HG03097 (cell line): ENCODE measurements at regions not wholly inside any gene's neighbourhood (a gene's known extent, or its start where the extent isn't known, plus 50 kb on each side); places are given as distances from the start of the nearest gene placed in this dataset.
"Not testable (repeated sequence)": the region's sequence is repeated elsewhere in the genome, so short reads cannot be mapped to it uniquely, and the experiment has no call there.

ENCODE experiments used
- ATAC-seq: cut with Tn5 transposase; IDR thresholded peaks from one replicate; pipeline ENCODE4 v1.9.1; 2021; ENCODE audit not compliant: unreplicated experiment, low FRiP score

DNA sequence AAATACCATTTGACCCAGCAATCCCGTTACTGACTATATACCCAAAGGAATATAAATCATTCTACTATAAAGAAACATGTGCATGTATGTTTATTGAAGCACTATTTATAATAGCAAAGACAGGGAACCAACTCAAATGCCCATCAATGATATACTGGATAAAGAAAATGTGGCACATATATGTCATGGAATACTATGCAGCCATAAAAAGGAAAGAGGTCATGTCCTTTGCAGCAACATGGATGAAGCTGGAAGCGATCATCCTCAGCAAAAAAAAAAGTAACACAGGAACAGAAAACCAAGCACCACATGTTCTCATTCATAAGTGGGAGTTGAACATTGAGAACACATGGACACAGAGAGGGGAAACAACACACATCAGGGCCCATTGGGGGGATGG lies 99.9 kb upstream of the THUMPD2 start:
- ATAC-seq = not testable (repeated sequence)

DNA sequence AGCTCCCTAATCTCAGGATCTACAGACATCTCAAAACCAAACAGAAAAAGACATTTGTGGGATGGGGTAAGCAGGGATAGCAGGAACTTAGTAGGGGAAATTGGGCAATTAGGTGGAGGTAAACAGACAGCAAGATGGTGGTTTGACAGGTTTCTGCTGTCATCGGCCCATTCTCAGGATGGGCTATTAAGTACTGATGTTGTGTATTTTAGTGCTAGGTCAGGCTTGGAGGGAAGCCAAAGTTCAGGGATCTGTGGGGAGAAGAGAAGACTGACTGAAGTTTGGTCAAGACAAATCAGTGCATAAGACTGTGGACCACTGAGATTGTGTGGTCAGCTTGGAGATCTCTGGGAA lies 96.8 kb upstream of the THUMPD2 start:
- ATAC-seq = no peak

DNA sequence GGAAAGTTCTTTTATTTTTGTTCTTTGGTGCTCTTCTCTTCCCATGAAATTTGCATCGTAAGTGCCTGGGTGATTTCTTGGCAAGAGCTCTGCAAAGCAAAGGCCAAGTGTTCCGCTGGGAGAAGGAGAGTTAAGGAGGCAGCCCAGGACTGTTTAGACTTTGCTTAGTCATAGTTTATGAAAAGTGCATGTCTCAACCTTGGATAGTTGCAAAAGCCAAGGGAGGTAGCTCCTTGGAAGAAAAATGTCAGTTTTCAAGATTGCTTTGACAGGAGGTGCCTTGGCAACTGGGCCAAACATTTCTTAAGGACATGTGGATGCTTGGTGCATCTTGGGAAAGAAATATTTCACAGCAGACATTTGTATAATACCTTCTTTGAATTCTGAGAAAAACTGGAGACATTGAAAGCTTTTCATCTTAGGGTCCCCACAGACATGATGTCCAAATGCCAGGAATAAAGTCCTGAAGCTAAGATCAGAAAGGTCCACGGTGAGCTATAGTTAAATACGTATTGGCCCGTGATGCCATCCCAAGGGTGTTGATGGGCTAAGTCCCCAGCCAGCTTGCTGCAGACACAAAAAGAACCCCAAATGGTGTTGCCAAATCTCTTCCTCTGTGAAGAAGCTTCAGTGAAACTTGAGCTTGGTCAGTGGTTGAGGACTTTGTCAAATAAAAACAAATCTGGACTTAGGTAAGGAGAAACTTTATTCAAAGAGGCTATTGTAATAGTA lies 96.3 kb upstream of the THUMPD2 start:
- no peak for ATAC-seq

DNA sequence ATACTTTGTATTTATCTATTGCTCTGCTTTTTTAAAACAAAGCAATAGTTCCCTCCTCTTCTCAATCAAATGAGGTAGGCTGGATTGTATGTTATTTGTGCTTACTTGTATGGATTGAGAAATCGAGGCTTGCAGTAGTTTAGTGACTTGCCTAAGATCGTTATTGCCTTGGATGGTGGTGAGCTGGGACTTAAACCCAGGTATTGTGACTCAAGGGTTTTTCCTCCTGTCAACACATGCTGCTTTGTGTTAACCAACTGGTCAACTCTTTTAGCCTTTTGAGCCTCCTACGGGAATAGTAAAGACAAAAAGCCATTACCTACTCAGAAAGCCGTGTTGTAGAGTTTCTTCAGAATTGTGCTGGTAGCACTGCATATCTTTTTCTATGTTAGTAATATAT lies 95.2 kb upstream of the THUMPD2 start:
- ATAC-seq = no peak

DNA sequence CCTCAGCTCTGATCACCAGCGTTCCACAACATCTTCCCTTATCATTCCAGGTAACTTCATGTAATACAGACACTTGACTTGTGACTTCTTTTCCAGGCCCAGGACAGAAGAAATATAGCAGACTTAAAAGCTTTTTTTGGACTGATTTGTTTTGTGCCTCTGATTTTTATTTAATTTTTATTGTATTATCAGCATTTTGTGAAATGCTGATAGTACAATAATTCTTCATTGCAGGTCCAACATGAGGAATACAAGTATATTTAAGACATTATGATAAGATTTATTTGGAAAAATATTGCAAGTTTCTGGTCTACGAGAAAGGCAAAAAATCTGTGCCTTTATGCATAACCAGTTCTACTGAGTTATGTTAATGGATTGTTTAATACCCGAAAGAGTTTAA lies 94.5 kb upstream of the THUMPD2 start:
- no peak for ATAC-seq

DNA sequence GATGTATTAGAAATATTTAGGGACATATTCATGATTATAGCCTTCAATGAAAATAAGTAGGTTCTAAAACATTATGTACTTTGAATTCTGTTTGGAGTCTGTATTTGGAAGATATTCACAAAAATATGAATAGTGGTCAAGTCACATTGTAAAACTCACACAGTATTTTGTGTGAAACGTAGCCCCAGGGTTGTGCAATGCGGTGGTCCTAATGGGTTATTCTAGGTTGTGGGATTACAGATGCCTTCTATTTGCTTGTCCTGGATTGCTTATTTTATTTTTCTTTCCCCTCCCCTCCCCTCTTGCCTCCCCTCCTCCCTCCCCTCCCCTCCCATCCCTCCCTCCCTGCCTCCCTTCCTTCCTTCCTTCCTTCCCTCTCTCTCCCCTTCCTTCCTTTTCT lies 93.7 kb upstream of the THUMPD2 start:
- no peak for ATAC-seq

DNA sequence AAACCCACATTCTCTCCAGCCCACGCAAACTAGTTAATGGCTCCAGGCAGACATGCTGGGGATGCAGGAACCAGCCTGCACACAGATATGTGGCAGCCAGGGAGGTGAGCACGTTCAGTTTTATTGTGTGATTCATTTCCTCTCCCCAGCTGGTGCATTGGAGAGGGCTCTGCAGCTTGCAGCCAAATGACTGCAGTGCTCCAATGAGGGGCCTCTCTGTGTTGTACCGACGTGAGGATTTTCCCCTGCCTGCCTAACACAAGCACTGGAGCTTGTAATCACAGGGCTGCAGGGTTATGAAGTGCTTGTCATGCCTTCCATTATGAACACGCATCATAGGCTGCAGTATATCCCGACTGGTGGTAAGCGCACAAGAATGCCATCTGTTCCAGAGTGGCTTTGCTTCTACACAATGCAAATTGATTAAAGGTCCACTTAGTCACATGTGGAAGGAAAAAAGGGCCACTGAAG lies 92.3 kb upstream of the THUMPD2 start:
- ATAC-seq = no peak

DNA sequence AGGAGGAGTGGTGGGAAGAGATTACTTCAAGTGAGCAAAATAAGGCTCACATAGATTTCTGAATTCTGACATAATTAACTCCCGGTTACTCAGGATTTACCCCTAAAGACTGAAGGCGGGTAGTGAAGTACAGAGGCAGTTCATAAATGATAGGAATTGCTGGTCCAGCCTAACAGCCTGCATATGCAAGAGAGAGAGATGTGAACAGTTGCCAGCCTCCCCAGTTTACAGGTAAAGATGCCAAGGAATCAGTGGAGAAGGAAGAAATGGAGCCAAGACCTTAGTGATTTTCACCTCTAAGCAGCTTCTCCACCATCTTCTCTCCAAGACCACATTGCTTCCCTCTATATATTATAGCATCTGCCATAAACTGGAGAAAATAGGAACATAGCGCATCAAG lies 91.8 kb upstream of the THUMPD2 start:
- ATAC-seq = no peak

DNA sequence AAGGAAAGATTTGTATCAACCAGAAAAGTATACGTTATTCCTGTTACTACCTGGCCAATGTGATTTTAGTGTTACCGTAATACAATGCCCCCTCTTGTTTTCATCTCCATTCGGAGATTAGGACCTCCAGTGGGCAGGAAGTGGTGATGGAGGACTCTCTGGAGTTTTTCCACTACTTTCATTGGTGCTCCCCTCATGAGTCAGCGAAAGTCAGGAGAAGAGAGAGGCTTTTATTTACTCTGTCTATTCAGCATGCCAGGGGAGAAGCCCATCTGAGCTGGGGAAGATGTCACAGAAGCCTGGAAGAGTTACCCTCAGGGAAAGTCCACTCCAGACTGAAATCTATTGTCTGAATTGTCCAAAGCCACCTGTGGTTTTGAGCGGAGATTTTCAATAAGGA lies 88.2 kb upstream of the THUMPD2 start:
- ATAC-seq = no peak

DNA sequence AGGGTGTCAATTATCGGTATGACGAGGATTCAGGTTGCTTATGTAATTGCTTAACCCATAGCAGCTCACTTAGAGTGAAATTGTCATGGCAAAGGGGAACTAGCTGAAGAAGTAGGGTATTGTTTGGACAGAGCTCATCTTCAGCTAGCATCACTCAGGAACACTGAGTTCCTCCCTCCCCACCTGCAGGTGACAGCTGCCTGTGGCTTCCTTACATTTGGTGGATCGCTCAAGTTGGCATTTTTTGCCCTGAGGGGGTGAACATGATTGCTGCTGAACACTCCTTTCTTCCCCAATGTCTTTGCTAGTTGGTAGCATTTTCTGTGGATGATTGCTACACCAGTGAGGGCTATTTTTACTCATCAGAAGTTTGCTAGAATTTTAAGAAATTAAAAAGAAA lies 86.7 kb upstream of the THUMPD2 start:
- no peak for ATAC-seq

DNA sequence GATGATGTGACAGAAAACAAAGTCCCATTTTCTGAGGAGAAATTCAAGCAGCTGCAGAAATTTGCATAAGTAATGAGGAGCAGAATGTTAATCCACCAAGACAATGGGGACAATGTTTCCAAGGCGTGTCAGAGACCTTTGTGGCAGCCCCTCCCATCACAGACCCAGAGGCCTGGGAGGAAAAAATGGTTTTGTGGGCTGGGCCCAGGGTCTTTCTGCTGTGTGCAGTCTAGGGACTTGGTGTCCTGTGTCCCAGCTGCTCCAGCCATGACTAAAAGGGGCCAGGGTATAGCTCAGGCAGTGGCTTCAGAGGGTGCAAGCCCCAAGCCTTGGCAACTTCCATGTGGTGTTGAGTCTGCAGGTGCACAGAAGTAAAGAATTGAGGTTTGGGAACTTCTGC lies 84.6 kb upstream of the THUMPD2 start:
- ATAC-seq = not testable (repeated sequence)

DNA sequence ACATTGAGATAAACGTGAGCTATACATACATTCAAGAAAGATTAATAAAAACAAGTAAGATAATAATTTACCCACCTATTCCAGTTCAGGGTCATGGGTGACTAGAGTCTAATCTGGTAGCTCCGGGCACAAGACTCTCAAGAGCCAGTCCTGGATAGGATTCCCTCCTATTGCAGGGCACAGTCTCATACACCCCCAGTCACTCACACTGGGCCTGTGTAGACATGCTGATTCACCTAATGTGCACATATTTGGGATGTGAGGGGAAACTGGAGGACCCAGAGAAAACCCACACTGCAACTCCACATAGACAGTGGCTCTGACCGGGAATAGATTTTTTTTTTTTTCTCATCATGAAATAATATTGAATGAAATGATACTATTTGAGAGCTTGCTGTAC lies 81.5 kb upstream of the THUMPD2 start:
- ATAC-seq = no peak

DNA sequence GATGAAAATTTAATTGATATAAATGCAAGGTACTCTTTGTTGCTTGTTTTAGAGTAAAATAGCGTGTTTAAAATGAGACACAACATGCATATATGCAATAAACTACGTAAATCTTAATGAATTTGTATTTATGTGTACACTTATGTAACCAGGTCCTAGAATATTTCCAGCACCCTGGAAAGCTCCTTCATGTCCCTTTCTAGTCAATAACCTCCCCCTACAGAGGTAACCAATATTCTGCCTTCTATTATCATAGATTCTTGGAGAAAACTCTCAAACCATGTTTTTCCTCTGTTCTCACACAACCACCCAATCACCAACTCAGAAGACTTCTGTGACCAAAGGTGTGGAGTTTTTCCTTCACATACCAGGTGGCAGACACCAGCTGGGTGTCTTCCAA lies 79.6 kb upstream of the THUMPD2 start:
- no peak for ATAC-seq

DNA sequence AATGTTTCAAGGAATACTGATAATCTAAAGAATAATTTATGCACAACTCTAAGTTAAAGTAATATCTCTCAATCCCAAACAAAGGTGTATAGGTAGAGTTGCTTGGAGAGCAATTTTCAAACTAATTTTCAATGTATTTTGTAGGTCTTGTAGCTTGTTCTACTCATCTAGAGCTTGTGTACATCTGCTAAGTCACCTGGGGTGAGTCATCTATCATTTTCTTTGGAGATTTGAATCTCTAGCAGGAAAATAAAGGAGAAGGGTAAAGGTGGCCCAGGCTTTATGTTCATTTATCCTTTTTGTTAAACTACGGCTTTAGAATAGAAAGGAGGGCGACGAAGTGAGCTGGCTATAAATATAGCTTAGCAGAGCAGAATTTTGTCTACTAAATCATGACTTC lies 76.8 kb upstream of the THUMPD2 start:
- ATAC-seq = no peak

DNA sequence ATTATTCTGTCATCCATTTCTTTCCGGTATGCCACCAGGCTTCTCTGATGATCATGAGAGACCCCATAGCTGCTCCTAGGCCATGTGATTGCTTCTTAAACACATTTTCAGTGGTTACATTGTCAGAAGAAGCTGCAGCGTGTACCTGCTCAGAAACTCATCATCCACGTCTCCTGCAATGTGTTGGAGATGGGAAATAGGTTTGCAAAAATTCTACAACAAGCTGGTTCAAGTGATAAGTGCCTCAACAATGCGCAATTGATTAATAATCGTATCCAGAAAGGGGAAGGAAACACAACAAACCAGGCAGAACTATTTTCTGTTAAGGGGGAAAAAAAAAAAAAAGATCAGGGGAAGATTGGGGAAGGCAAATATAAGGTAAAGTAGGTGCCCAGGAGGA lies 75.7 kb upstream of the THUMPD2 start:
- no peak for ATAC-seq

DNA sequence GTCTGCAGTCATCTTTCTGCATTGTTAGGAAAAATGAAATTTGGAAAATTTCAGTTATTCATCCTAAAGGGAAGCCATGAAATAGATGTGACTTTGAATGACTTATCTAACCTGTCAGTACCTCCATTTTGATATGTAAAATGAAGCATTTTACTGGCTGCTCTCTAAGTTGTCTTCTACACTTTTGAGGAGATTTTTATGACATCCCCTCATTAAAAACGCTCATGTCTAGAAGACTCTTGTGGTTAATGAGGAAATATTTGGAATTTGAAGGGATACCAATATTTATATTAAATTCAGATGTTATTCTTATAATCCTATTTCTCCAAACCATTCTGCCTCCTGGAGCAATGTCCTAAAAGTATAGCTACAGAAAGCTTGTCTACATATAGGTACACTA lies 73.8 kb upstream of the THUMPD2 start:
- ATAC-seq = no peak

DNA sequence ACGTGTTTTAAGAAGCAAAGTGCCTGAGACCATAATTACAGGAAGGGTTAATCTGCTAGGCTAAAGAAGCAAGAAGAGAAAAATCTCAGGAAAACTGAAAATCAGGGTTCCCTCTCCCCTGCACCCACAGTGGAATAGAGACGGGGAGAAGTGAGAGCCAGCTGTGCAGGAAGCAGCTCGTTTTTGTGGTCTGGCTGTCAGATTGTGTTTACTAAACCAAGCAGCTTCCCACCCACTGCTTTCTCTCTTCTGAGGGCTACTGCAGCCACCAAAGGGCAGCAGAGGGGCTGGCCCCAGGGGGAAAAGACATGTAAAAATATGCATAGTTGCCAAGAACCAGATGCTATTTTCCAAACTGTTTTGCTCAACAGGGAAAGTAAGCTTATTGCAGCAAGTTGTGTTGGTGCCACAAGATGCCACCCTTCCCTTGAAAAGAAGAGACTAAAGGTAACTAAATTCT lies 72.6 kb upstream of the THUMPD2 start:
- peak; percentile 80 for ATAC-seq

DNA sequence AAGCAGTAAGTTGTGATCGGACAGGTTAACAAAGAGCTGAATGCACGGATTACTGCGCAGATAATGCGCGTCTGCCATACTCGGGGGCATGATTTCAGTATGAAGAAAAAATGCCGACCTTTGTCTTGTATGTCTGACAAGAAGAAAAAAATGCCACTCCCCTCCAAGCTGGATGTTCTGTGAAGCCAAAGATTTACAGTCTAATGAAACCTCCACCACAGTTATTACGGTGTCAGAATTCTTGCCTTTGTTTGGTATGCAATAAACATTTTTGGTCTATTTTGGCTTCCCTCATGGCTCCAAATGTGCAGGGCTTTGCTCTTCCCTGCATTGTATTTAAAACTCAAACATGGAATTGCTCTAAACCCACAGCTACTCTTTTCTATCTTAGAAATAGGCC lies 72.2 kb upstream of the THUMPD2 start:
- peak; percentile 21 for ATAC-seq

DNA sequence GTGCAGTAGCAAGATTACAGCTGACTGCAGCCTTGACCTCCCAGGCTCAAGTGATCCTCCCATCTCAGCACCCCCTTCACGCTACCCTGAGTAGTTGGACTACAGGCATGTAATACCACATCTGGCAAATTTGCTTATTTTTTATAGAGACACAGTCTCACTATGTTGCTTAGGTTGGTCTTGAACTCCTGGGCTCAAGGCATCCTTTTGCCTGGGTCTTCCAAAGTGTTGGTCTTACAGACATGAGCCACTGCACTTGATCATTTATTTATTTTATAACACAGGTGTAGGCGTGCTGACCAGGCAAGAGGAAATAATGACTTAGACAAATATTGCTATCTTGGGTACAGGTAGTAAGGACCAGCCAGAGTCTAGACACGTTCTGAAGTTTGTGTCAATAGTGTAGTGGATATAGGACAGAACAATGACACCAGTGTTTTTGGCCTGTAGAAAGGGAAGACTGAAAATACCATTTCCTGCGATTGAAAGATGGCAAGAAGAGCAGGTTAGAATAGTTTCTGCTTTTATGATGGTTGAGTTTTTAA lies 71.0 kb upstream of the THUMPD2 start:
- no peak for ATAC-seq

DNA sequence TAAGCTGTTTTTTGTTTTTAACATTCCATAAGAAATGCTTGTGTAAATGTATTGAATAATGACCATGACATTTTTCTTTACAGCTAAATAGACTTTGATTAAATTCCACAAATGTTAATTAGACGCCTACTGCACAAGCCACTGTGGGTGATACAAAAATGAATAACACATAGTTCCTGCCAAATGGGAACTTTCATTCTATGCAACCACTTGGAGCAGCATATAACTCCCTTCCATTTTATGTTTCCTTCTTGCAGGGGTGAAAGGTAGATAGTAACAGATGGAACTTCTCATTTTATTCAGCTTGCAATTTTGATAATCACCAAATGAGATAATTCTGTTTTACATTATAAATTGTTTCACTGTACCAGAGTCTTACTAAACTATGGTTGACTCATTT lies 70.0 kb upstream of the THUMPD2 start:
- no peak for ATAC-seq

DNA sequence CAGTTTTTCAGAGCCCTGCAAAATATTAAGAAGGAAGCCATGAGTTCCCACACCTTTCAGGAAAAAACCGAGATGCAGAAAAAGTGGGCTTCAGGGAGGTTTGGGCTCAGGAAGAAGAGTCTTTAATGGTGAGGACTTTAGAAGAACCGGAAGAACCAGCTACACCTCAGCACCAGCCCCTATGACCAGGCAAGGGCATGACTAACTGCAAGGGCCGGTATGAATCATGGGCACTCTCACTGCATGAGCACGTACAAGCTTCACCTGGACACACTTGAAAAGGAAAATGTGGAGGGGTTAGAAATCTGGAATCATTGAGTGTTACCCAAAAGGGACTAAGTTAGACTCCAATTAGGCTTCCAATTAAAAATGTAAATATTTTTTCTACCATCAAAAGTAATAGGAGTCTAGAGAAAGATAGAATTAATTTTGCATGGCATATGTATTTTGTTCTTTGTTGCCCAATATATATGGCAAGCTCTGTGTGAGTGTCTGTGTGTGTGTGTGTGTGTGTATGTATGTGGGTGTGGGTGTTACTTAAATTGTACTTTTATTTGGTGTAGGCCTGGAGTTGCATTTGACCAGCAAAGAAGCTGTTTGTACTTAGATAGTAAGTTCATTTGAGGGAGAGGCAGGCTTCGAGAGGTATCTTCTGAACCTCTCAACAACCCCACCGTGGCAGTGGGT lies 66.5 kb upstream of the THUMPD2 start:
- no peak for ATAC-seq

DNA sequence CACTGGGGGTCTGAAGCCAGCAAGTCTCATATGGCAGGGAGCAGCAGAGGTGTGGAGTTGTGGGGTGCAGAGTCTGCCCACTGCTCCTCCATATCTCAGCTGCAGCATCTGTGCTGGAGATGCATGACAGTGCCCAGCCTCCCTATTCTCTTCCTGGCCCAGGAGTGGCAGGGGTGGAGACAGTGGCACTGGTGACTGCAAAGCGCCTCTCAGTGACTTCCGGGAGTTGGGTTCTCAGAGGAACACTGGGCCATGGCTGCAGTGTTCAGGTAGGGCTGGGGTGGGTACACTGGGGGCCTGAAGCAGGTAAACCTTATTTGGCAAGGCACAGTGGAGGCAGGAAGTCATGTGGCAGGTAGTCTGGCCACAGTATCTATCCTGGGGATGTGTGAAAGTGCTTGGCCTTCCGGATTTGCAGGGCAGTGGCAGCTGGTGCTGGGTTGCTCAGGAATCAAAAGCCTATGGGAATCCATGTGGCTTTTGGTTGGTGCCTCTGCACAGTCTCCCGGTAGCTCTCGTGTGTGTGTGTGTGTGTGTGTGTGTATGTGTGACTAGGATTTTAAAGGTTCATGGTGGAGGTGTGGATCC lies 60.3 kb upstream of the THUMPD2 start:
- ATAC-seq = no peak
